WTC11 (cell line): ENCODE measurements at regions not wholly inside any gene's neighbourhood (a gene's known extent, or its start where the extent isn't known, plus 50 kb on each side); places are given as distances from the start of the nearest gene placed in this dataset.
A peak's percentile ranks its signal among the peaks of the same experiment; 100 is the strongest.

ENCODE experiments used
- ATAC-seq: fragments of 200-7000 bp; cut with Tn5 transposase; 2 replicates; pipeline ENCODE4 v1.10.0; 2021; ENCODE audit warnings: mild to moderate bottlenecking, moderate library complexity
- CTCF ChIA-PET: fragments of 300-600 bp; sonication (Branson Sonifier 250); formaldehyde crosslinking; loops from one replicate; lab custom pipeline; 2021; ENCODE audit warnings: antibody characterized with exemption; lab: Charles Lee
- POLR2A ChIA-PET: fragments of 350-600 bp; sonication (Branson Sonifier 250); formaldehyde crosslinking; loops from one replicate; lab custom pipeline; 2021; ENCODE audit warnings: antibody characterized with exemption; lab: Charles Lee
- DNase-seq: peaks from one replicate; pipeline ENCODE4 v3.0.0; 2021; ENCODE audit warnings: low spot score
- H3K27ac Mint-ChIP-seq: 2 replicates; pipeline ENCODE4 v1.8.0; 2021; ENCODE audit warnings: mixed read lengths
- H3K27me3 Mint-ChIP-seq: 2 replicates; pipeline ENCODE4 v1.8.0; 2021; ENCODE audit warnings: low read depth, mild to moderate bottlenecking, moderate library complexity, mixed read lengths
- H3K36me3 Mint-ChIP-seq: 2 replicates; pipeline ENCODE4 v1.8.0; 2021; ENCODE audit warnings: mixed read lengths
- H3K4me1 Mint-ChIP-seq: 2 replicates; pipeline ENCODE4 v1.8.0; 2022; ENCODE audit warnings: mixed read lengths
- H3K4me3 Mint-ChIP-seq: 2 replicates; pipeline ENCODE4 v1.8.0; 2021; ENCODE audit warnings: mild to moderate bottlenecking, moderate library complexity, mixed read lengths
- H3K9me3 Mint-ChIP-seq: 2 replicates; pipeline ENCODE4 v1.8.0; 2021; ENCODE audit warnings: mixed read lengths
- CREB1 ChIP-seq: sonication (generic); formaldehyde crosslinking; IDR thresholded peaks from 2 replicates; pipeline ENCODE4 v1.8.0; 2023; ENCODE audit warnings: mild to moderate bottlenecking, missing genetic modification reagents
- EMX1 ChIP-seq: fragments of 250-450 bp; sonication (Bioruptor Pico); IDR thresholded peaks from 2 replicates; pipeline ENCODE4 v1.8.0; 2021; ENCODE audit warnings: mild to moderate bottlenecking
- ESRRA ChIP-seq: sonication (generic); formaldehyde crosslinking; IDR thresholded peaks from 2 replicates; pipeline ENCODE4 v1.8.1; 2022; ENCODE audit warnings: mild to moderate bottlenecking, missing genetic modification reagents, borderline replicate concordance
- ETV6 ChIP-seq: sonication (generic); formaldehyde crosslinking; IDR thresholded peaks from 2 replicates; pipeline ENCODE4 v1.8.1; 2022; ENCODE audit warnings: mild to moderate bottlenecking, missing genetic modification reagents
- FOXK1 ChIP-seq: sonication (generic); formaldehyde crosslinking; IDR thresholded peaks from 2 replicates; pipeline ENCODE4 v1.8.0; 2022; ENCODE audit warnings: mild to moderate bottlenecking, moderate library complexity, missing genetic modification reagents
- GRHL2 ChIP-seq: fragments of 250-450 bp; sonication (Bioruptor Pico); IDR thresholded peaks from 2 replicates; pipeline ENCODE4 v1.8.0; 2022; ENCODE audit warnings: mild to moderate bottlenecking, moderate library complexity; ENCODE audit not compliant: insufficient replicate concordance, severe bottlenecking
- IRF2 ChIP-seq: sonication (generic); formaldehyde crosslinking; IDR thresholded peaks from 2 replicates; pipeline ENCODE4 v1.8.0; 2022; ENCODE audit warnings: low read depth, missing genetic modification reagents, borderline replicate concordance
- KAT7 ChIP-seq: sonication (generic); formaldehyde crosslinking; IDR thresholded peaks from 2 replicates; pipeline ENCODE4 v1.8.1; 2023; ENCODE audit warnings: missing genetic modification reagents, mild to moderate bottlenecking, borderline replicate concordance
- MXD4 ChIP-seq: fragments of 250-450 bp; sonication (Bioruptor Pico); IDR thresholded peaks from 2 replicates; pipeline ENCODE4 v1.8.0; 2021; ENCODE audit warnings: mild to moderate bottlenecking, moderate library complexity, borderline replicate concordance
- NFE2L1 ChIP-seq: sonication (generic); formaldehyde crosslinking; IDR thresholded peaks from 2 replicates; pipeline ENCODE4 v1.8.1; 2023; ENCODE audit warnings: missing genetic modification reagents
- NFYB ChIP-seq: sonication (generic); formaldehyde crosslinking; conservative IDR thresholded peaks from 2 replicates; pipeline ENCODE4 v1.8.0; 2022; ENCODE audit warnings: low read depth, missing genetic modification reagents
- NR3C1 ChIP-seq: sonication (generic); formaldehyde crosslinking; conservative IDR thresholded peaks from 2 replicates; pipeline ENCODE4 v1.8.1; 2023; ENCODE audit warnings: low read depth, mild to moderate bottlenecking, missing genetic modification reagents
- RORB ChIP-seq: fragments of 250-450 bp; sonication (Bioruptor Pico); IDR thresholded peaks from 2 replicates; pipeline ENCODE4 v1.9.0; 2021; ENCODE audit warnings: mild to moderate bottlenecking
- TEAD4 ChIP-seq: sonication (generic); formaldehyde crosslinking; IDR thresholded peaks from 2 replicates; pipeline ENCODE4 v1.8.0; 2022; ENCODE audit warnings: mild to moderate bottlenecking, missing genetic modification reagents
- TP53 ChIP-seq: sonication (generic); formaldehyde crosslinking; IDR thresholded peaks from 2 replicates; pipeline ENCODE4 v1.8.1; 2023; ENCODE audit warnings: mild to moderate bottlenecking, missing genetic modification reagents
- ZNF232 ChIP-seq: sonication (generic); formaldehyde crosslinking; IDR thresholded peaks from 2 replicates; pipeline ENCODE4 v1.8.0; 2022; ENCODE audit warnings: mild to moderate bottlenecking, missing genetic modification reagents
- ZNF396 ChIP-seq: fragments of 250-450 bp; sonication (Bioruptor Pico); IDR thresholded peaks from 2 replicates; pipeline ENCODE4 v1.8.0; 2021; ENCODE audit warnings: mild to moderate bottlenecking, moderate library complexity, borderline replicate concordance
- TF ChIP-seq, protein P1 (sequence below): fragments of 200-600 bp; IDR thresholded peaks from 2 replicates; pipeline ENCODE4 v1.8.0; 2022; ENCODE audit warnings: antibody characterized with exemption
- TF ChIP-seq, protein P2 (sequence below): fragments of 250-450 bp; sonication (Bioruptor Pico); IDR thresholded peaks from 2 replicates; pipeline ENCODE4 v1.8.0; 2021; ENCODE audit warnings: mild to moderate bottlenecking
- TF ChIP-seq, protein P3 (sequence below): sonication (generic); formaldehyde crosslinking; IDR thresholded peaks from 2 replicates; pipeline ENCODE4 v1.8.1; 2023; ENCODE audit warnings: mild to moderate bottlenecking, missing genetic modification reagents
- TF ChIP-seq, protein P4 (sequence below): fragments of 250-450 bp; sonication (Bioruptor Pico); IDR thresholded peaks from 2 replicates; pipeline ENCODE4 v1.9.0; 2021; ENCODE audit warnings: moderate library complexity, mild to moderate bottlenecking, inconsistent platforms, borderline replicate concordance
- TF ChIP-seq, protein P5 (sequence below): sonication (generic); formaldehyde crosslinking; IDR thresholded peaks from 2 replicates; pipeline ENCODE4 v1.8.1; 2022; ENCODE audit warnings: low read depth, missing genetic modification reagents, borderline replicate concordance
- TF ChIP-seq, protein P6 (sequence below): sonication (generic); formaldehyde crosslinking; IDR thresholded peaks from 2 replicates; pipeline ENCODE4 v1.8.0; 2023; ENCODE audit warnings: missing genetic modification reagents
- TF ChIP-seq, protein P7 (sequence below): sonication (generic); formaldehyde crosslinking; IDR thresholded peaks from 2 replicates; pipeline ENCODE4 v1.8.1; 2022; ENCODE audit warnings: missing genetic modification reagents, borderline replicate concordance

DNA sequence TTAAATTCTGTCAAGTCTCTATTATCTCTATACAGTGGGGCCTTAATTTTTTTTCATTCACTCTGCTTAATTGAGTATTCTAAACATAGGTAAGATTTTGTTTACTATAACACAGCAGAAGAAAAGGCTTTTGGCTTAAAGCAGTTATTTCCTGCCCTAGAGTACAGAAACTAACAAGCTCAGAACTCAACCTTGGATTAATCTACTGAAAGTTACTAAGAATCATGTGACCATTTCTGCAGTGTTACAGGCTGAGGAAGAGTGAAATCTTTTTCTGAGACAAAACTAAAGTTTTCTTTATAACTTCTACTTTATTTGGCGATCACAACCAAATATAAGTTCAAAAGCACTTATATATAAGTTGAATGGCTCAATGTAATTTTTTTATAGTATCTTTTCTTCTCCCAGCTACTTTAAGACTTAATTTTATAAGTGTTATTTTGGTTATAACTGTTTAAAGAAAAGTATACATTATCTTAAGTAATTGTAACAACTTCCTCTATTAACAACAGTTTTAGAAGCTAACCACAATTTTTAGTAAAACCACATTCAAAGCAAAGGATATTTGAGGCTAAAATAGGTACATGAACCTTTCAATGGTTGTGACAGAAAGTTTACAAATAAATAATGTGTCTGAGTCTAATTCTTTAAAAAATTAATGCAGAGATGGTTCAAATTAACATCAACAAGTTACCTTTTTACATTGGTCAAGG lies 240.6 kb upstream of the NAALADL2 start:
- ChIA-PET POLR2A (no interaction called here), CTCF (no interaction called here)
- no peak for ATAC-seq
- H3K27me3 Mint-ChIP-seq = no peaks in the 10 kb centered on the region
- H3K36me3 Mint-ChIP-seq = no peaks in the 10 kb centered on the region
- TF ChIP-seq GRHL2 (CRISPR knock-in tag) (no peak), ZNF396 (CRISPR knock-in tag) (no peak), TEAD4 (no peak), NFYB (no peak), MXD4 (no peak), NR3C1 (no peak), EMX1 (CRISPR knock-in tag) (no peak), ZNF232 (CRISPR knock-in tag) (no peak), RORB (CRISPR knock-in tag) (no peak), ESRRA (no peak), TP53 (no peak), KAT7 (CRISPR knock-in tag) (no peak), IRF2 (CRISPR knock-in tag) (no peak), FOXK1 (CRISPR knock-in tag) (no peak)
- TF ChIP-seq, protein P1, sequence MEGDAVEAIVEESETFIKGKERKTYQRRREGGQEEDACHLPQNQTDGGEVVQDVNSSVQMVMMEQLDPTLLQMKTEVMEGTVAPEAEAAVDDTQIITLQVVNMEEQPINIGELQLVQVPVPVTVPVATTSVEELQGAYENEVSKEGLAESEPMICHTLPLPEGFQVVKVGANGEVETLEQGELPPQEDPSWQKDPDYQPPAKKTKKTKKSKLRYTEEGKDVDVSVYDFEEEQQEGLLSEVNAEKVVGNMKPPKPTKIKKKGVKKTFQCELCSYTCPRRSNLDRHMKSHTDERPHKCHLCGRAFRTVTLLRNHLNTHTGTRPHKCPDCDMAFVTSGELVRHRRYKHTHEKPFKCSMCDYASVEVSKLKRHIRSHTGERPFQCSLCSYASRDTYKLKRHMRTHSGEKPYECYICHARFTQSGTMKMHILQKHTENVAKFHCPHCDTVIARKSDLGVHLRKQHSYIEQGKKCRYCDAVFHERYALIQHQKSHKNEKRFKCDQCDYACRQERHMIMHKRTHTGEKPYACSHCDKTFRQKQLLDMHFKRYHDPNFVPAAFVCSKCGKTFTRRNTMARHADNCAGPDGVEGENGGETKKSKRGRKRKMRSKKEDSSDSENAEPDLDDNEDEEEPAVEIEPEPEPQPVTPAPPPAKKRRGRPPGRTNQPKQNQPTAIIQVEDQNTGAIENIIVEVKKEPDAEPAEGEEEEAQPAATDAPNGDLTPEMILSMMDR = no peak
- TF ChIP-seq, protein P2, sequence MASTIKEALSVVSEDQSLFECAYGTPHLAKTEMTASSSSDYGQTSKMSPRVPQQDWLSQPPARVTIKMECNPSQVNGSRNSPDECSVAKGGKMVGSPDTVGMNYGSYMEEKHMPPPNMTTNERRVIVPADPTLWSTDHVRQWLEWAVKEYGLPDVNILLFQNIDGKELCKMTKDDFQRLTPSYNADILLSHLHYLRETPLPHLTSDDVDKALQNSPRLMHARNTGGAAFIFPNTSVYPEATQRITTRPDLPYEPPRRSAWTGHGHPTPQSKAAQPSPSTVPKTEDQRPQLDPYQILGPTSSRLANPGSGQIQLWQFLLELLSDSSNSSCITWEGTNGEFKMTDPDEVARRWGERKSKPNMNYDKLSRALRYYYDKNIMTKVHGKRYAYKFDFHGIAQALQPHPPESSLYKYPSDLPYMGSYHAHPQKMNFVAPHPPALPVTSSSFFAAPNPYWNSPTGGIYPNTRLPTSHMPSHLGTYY (CRISPR knock-in tag) = no peak
- TF ChIP-seq, protein P3, sequence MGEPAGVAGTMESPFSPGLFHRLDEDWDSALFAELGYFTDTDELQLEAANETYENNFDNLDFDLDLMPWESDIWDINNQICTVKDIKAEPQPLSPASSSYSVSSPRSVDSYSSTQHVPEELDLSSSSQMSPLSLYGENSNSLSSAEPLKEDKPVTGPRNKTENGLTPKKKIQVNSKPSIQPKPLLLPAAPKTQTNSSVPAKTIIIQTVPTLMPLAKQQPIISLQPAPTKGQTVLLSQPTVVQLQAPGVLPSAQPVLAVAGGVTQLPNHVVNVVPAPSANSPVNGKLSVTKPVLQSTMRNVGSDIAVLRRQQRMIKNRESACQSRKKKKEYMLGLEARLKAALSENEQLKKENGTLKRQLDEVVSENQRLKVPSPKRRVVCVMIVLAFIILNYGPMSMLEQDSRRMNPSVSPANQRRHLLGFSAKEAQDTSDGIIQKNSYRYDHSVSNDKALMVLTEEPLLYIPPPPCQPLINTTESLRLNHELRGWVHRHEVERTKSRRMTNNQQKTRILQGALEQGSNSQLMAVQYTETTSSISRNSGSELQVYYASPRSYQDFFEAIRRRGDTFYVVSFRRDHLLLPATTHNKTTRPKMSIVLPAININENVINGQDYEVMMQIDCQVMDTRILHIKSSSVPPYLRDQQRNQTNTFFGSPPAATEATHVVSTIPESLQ (CRISPR knock-in tag) = no peak
- TF ChIP-seq, protein P4, sequence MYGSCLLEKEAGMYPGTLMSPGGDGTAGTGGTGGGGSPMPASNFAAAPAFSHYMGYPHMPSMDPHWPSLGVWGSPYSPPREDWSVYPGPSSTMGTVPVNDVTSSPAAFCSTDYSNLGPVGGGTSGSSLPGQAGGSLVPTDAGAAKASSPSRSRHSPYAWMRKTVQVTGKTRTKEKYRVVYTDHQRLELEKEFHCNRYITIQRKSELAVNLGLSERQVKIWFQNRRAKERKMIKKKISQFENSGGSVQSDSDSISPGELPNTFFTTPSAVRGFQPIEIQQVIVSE (CRISPR knock-in tag) = no peak
- no peak overlapping the region for H3K4me3 Mint-ChIP-seq
- no peak for DNase-seq
- no peak overlapping the region for H3K27ac Mint-ChIP-seq
- H3K9me3 Mint-ChIP-seq = no peaks in the 10 kb centered on the region
- H3K4me1 Mint-ChIP-seq = peaks cover 5% of the 10 kb centered on the region; the same call in 1 of the 2 replicates

DNA sequence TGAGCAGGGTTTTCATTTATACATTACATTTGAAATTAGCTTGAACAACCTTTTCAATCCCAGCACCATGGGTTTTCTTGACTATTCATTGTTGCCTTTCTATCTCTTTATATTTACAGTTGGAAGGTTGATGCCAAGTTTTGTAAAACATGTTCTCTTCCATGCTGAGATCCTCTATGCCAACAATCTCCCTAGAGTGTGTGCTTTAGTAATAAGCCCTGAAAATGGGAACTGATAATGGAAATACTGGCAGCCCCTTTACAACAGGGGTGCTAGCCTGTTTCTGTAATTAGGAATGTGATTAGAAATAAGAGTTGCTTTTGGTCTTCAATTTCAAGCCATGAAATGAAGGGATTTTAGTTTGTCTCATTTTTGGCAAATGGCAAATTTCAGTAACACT lies 239.9 kb upstream of the NAALADL2 start:
- POLR2A ChIA-PET = no interaction called here
- Mint-ChIP-seq H3K27me3 (no peaks in the 10 kb centered on the region), H3K4me3 (no peak overlapping the region), H3K9me3 (no peaks in the 10 kb centered on the region), H3K27ac (peak overlapping the region; percentile 72), H3K4me1 (peaks cover 5% of the 10 kb centered on the region; the same call in 1 of the 2 replicates), H3K36me3 (no peaks in the 10 kb centered on the region)
- TF ChIP-seq ETV6 (CRISPR knock-in tag) (no peak), MXD4 (no peak), TP53 (no peak), CREB1 (CRISPR knock-in tag) (no peak), NFE2L1 (CRISPR knock-in tag) (no peak)
- TF ChIP-seq, protein P5, sequence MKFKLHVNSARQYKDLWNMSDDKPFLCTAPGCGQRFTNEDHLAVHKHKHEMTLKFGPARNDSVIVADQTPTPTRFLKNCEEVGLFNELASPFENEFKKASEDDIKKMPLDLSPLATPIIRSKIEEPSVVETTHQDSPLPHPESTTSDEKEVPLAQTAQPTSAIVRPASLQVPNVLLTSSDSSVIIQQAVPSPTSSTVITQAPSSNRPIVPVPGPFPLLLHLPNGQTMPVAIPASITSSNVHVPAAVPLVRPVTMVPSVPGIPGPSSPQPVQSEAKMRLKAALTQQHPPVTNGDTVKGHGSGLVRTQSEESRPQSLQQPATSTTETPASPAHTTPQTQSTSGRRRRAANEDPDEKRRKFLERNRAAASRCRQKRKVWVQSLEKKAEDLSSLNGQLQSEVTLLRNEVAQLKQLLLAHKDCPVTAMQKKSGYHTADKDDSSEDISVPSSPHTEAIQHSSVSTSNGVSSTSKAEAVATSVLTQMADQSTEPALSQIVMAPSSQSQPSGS (CRISPR knock-in tag) = no peak
- TF ChIP-seq, protein P2 (CRISPR knock-in tag) = no peak
- TF ChIP-seq, protein P6, sequence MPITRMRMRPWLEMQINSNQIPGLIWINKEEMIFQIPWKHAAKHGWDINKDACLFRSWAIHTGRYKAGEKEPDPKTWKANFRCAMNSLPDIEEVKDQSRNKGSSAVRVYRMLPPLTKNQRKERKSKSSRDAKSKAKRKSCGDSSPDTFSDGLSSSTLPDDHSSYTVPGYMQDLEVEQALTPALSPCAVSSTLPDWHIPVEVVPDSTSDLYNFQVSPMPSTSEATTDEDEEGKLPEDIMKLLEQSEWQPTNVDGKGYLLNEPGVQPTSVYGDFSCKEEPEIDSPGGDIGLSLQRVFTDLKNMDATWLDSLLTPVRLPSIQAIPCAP (CRISPR knock-in tag) = no peak
- TF ChIP-seq, protein P7, sequence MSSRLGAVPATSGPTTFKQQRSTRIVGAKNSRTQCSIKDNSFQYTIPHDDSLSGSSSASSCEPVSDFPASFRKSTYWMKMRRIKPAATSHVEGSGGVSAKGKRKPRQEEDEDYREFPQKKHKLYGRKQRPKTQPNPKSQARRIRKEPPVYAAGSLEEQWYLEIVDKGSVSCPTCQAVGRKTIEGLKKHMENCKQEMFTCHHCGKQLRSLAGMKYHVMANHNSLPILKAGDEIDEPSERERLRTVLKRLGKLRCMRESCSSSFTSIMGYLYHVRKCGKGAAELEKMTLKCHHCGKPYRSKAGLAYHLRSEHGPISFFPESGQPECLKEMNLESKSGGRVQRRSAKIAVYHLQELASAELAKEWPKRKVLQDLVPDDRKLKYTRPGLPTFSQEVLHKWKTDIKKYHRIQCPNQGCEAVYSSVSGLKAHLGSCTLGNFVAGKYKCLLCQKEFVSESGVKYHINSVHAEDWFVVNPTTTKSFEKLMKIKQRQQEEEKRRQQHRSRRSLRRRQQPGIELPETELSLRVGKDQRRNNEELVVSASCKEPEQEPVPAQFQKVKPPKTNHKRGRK (CRISPR knock-in tag) = no peak
- DNase-seq = no peak
- ATAC-seq = no peak
- CTCF ChIA-PET = no interaction called here
